ENCODE measurements at regions not wholly inside any gene's neighbourhood (a gene's known extent, or its start where the extent isn't known, plus 50 kb on each side); places are given as distances from the start of the nearest gene placed in this dataset.

- Histone ChIP-seq H3K27me3 (no peaks in the 10 kb centered on the region), H3K27ac (no peak overlapping the region), H3K4me1 (no peaks in the 10 kb centered on the region), H3K36me3 (no peaks in the 10 kb centered on the region), H3K4me3 (no peak overlapping the region), H3K9me3 (no peaks in the 10 kb centered on the region)
- TF ChIP-seq POLR2AphosphoS5 (IDR thresholded peaks at IDR 0.05): no peak
- TF ChIP-seq CTCF (IDR thresholded peaks at IDR 0.05): no peak
- no peak for TF ChIP-seq EP300 (IDR thresholded peaks at IDR 0.05)
- TF ChIP-seq POLR2A (IDR thresholded peaks at IDR 0.05): no peak
- WGBS: 65% methylated on average over 3 of the region's 3 CpGs
- DNase-seq (ENCODE audit: low spot score in 2 of 2): no peak
Observed at GRCh38 chr4:106450249-106450648, 81.7 kb upstream of the GIMD1 start.

GRCh38 chr4:106444557-106444956 is 76.0 kb upstream of the GIMD1 start:
- no peak for DNase-seq (ENCODE audit: low spot score in 2 of 2)
- Histone ChIP-seq H3K27ac (no peak overlapping the region), H3K36me3 (no peaks in the 10 kb centered on the region), H3K27me3 (no peaks in the 10 kb centered on the region), H3K4me3 (no peak overlapping the region), H3K9me3 (no peaks in the 10 kb centered on the region), H3K4me1 (no peaks in the 10 kb centered on the region)
- WGBS: 89% methylated on average over 2 of the region's 2 CpGs
- TF ChIP-seq POLR2AphosphoS5 (IDR thresholded peaks at IDR 0.05) (no peak), EP300 (IDR thresholded peaks at IDR 0.05) (no peak), CTCF (IDR thresholded peaks at IDR 0.05) (no peak), POLR2A (IDR thresholded peaks at IDR 0.05) (no peak)

- 87% methylated on average over 2 of the region's 2 CpGs for WGBS
- TF ChIP-seq EP300 (IDR thresholded peaks at IDR 0.05) (no peak), CTCF (IDR thresholded peaks at IDR 0.05) (no peak), POLR2AphosphoS5 (IDR thresholded peaks at IDR 0.05) (no peak), POLR2A (IDR thresholded peaks at IDR 0.05) (no peak)
Observed at GRCh38 chr4:106430797-106431196, 62.2 kb upstream of the GIMD1 start.

GRCh38 chr4:106429885-106430284 is 61.3 kb upstream of the GIMD1 start:
- TF ChIP-seq CTCF (IDR thresholded peaks at IDR 0.05) (no peak), EP300 (IDR thresholded peaks at IDR 0.05) (no peak), POLR2A (IDR thresholded peaks at IDR 0.05) (no peak), POLR2AphosphoS5 (IDR thresholded peaks at IDR 0.05) (no peak)
- Histone ChIP-seq H3K4me3 (no peak overlapping the region), H3K9me3 (no peaks in the 10 kb centered on the region), H3K27me3 (no peaks in the 10 kb centered on the region), H3K36me3 (no peaks in the 10 kb centered on the region), H3K27ac (no peak overlapping the region), H3K4me1 (no peaks in the 10 kb centered on the region)
- 70% methylated on average over 2 of the region's 2 CpGs for WGBS
- DNase-seq (ENCODE audit: low spot score in 2 of 2): no peak

More at GRCh38 chr4:106430797-106431196, 62.2 kb upstream of the GIMD1 start:
- no peak for DNase-seq (ENCODE audit: low spot score in 2 of 2)
- Histone ChIP-seq H3K27me3 (no peaks in the 10 kb centered on the region), H3K27ac (no peak overlapping the region), H3K4me3 (no peak overlapping the region), H3K4me1 (no peaks in the 10 kb centered on the region), H3K9me3 (no peaks in the 10 kb centered on the region), H3K36me3 (no peaks in the 10 kb centered on the region)

GRCh38 chr4:106426069-106426468 is 57.5 kb upstream of the GIMD1 start:
- 64% methylated on average over 2 of the region's 2 CpGs for WGBS
- Histone ChIP-seq H3K4me3 (no peak overlapping the region), H3K36me3 (no peaks in the 10 kb centered on the region), H3K4me1 (no peaks in the 10 kb centered on the region), H3K9me3 (no peaks in the 10 kb centered on the region), H3K27ac (no peak overlapping the region), H3K27me3 (no peaks in the 10 kb centered on the region)
- no peak for TF ChIP-seq CTCF (IDR thresholded peaks at IDR 0.05)
- TF ChIP-seq POLR2AphosphoS5 (IDR thresholded peaks at IDR 0.05): no peak
- TF ChIP-seq EP300 (IDR thresholded peaks at IDR 0.05): no peak
- no peak for TF ChIP-seq POLR2A (IDR thresholded peaks at IDR 0.05)
- DNase-seq (ENCODE audit: low spot score in 2 of 2): no peak

Measured in suprapubic skin (tissue), 4 donors.